SH-SY5Y (cell line): ENCODE measurements at regions not wholly inside any gene's neighbourhood (a gene's known extent, or its start where the extent isn't known, plus 50 kb on each side); places are given as distances from the start of the nearest gene placed in this dataset.

Source experiments
- GATA2 ChIP-seq: IDR thresholded peaks from 2 replicates; pipeline ENCODE4 v1.6.1; 2011; ENCODE audit warnings: mild to moderate bottlenecking, low read depth, low read length
- GATA3 ChIP-seq: IDR thresholded peaks from 2 replicates; pipeline ENCODE4 v1.6.1; 2011; ENCODE audit warnings: low read depth, mild to moderate bottlenecking, low read length, moderate library complexity

GRCh38 chr13:106657104-106657503 lies 89.2 kb upstream of the ARGLU1 start:
- TF ChIP-seq GATA3 (peak; percentile 71), GATA2 (peak; percentile 81)
